ENCODE measurements at regions not wholly inside any gene's neighbourhood (a gene's known extent, or its start where the extent isn't known, plus 50 kb on each side); places are given as distances from the start of the nearest gene placed in this dataset.

GRCh38 chr13:31853643-31854326, 114.5 kb downstream of the RXFP2 start:
- DNase-seq (ENCODE audit: low read depth), result no peak

GRCh38 chr13:31859571-31859970, 120.2 kb downstream of the RXFP2 start:
- no peak for DNase-seq (ENCODE audit: low read depth)

- no peak for DNase-seq (ENCODE audit: low read depth)
These were observed 120.7 kb downstream of the RXFP2 start for GRCh38 chr13:31860002-31860401.

- DNase-seq (ENCODE audit: low read depth), result no peak
These were observed 123.5 kb downstream of the RXFP2 start for GRCh38 chr13:31862828-31863227.

GRCh38 chr13:31864307-31864706, 125.0 kb downstream of the RXFP2 start:
- DNase-seq (ENCODE audit: low read depth), result no peak

GRCh38 chr13:31866099-31866498, 126.8 kb downstream of the RXFP2 start:
- no peak for DNase-seq (ENCODE audit: low read depth)

GRCh38 chr13:31867709-31868108, 128.4 kb downstream of the RXFP2 start:
- DNase-seq (ENCODE audit: low read depth), result no peak

GRCh38 chr13:31869582-31869981, 130.3 kb downstream of the RXFP2 start:
- no peak for DNase-seq (ENCODE audit: low read depth)

- peak; percentile 35 for DNase-seq (ENCODE audit: low read depth)
These were observed 131.2 kb downstream of the RXFP2 start for GRCh38 chr13:31870511-31870910.

- no peak for DNase-seq (ENCODE audit: low read depth)
These were observed 133.8 kb downstream of the RXFP2 start for GRCh38 chr13:31873145-31873544.

GRCh38 chr13:31875134-31875533, 135.8 kb downstream of the RXFP2 start:
- DNase-seq (ENCODE audit: low read depth), result no peak

GRCh38 chr13:31878052-31878451, 138.7 kb downstream of the RXFP2 start:
- DNase-seq (ENCODE audit: low read depth), result no peak

GRCh38 chr13:31878495-31878894, 139.2 kb downstream of the RXFP2 start:
- no peak for DNase-seq (ENCODE audit: low read depth)

- no peak for DNase-seq (ENCODE audit: low read depth)
These were observed 139.6 kb downstream of the RXFP2 start for GRCh38 chr13:31878955-31879354.

GRCh38 chr13:31880851-31881494, 141.6 kb downstream of the RXFP2 start:
- DNase-seq (ENCODE audit: low read depth), result peak; percentile 34

- DNase-seq (ENCODE audit: low read depth), result no peak
These were observed 142.2 kb downstream of the RXFP2 start for GRCh38 chr13:31881495-31881882.

GRCh38 chr13:31882794-31883193, 143.5 kb downstream of the RXFP2 start:
- no peak for DNase-seq (ENCODE audit: low read depth)

- DNase-seq (ENCODE audit: low read depth), result no peak
These were observed 145.2 kb downstream of the RXFP2 start for GRCh38 chr13:31884556-31884955.

GRCh38 chr13:31885994-31886393, 145.6 kb upstream of the FRY start:
- peak; percentile 34 for DNase-seq (ENCODE audit: low read depth)

GRCh38 chr13:31887286-31887685, 144.3 kb upstream of the FRY start:
- peak; percentile 45 for DNase-seq (ENCODE audit: low read depth)

GRCh38 chr13:31890946-31891345, 140.6 kb upstream of the FRY start:
- DNase-seq (ENCODE audit: low read depth), result peak; percentile 35

- DNase-seq (ENCODE audit: low read depth), result peak; percentile 67
These were observed 140.1 kb upstream of the FRY start for GRCh38 chr13:31891472-31891871.

GRCh38 chr13:31894931-31895330, 136.6 kb upstream of the FRY start:
- DNase-seq (ENCODE audit: low read depth), result no peak

GRCh38 chr13:31895691-31896090, 135.9 kb upstream of the FRY start:
- no peak for DNase-seq (ENCODE audit: low read depth)
